H9 (cell line): ENCODE measurements at regions not wholly inside any gene's neighbourhood (a gene's known extent, or its start where the extent isn't known, plus 50 kb on each side); places are given as distances from the start of the nearest gene placed in this dataset.

ENCODE experiments used
- DNase-seq: peaks from one replicate; pipeline ENCODE4 v3.0.0-alpha.2; 2017
- H2AFZ ChIP-seq: one replicate; pipeline ENCODE4 v1.6.1; 2013; ENCODE audit warnings: mild to moderate bottlenecking, low read length, control low read depth, moderate library complexity
- H2AK5ac ChIP-seq: 2 replicates; pipeline ENCODE4 v1.6.1; 2013; ENCODE audit warnings: low read length, control low read depth, mixed read lengths; ENCODE audit not compliant: insufficient read length
- H2BK120ac ChIP-seq: one replicate; pipeline ENCODE4 v1.6.1; 2013; ENCODE audit warnings: low read depth, mild to moderate bottlenecking, low read length, control low read depth, inconsistent platforms; ENCODE audit not compliant: poor library complexity, severe bottlenecking
- H2BK12ac ChIP-seq: 2 replicates; pipeline ENCODE4 v1.6.1; 2013; ENCODE audit warnings: low read length, control low read depth, mixed read lengths, low read depth; ENCODE audit not compliant: insufficient read length
- H2BK15ac ChIP-seq: 2 replicates; pipeline ENCODE4 v1.6.1; 2013; ENCODE audit warnings: low read depth, low read length, control low read depth
- H2BK20ac ChIP-seq: one replicate; pipeline ENCODE4 v1.6.1; 2013; ENCODE audit warnings: low read depth, mild to moderate bottlenecking, low read length, control low read depth, inconsistent platforms; ENCODE audit not compliant: poor library complexity, severe bottlenecking
- H2BK5ac ChIP-seq: 2 replicates; pipeline ENCODE4 v1.6.1; 2013; ENCODE audit warnings: low read length, control low read depth, mixed read lengths; ENCODE audit not compliant: insufficient read length
- H3K14ac ChIP-seq: 2 replicates; pipeline ENCODE4 v1.6.1; 2013; ENCODE audit warnings: low read length, control low read depth; ENCODE audit not compliant: insufficient read depth
- H3K18ac ChIP-seq: 2 replicates; pipeline ENCODE4 v1.6.1; 2013; ENCODE audit warnings: low read depth, mild to moderate bottlenecking, mixed read lengths, low read length, control low read depth; ENCODE audit not compliant: insufficient read length
- H3K23ac ChIP-seq: 2 replicates; pipeline ENCODE4 v1.6.1; 2013; ENCODE audit warnings: low read length, control low read depth, mixed read lengths, low read depth; ENCODE audit not compliant: insufficient read length
- H3K23me2 ChIP-seq: 2 replicates; pipeline ENCODE4 v1.6.1; 2013; ENCODE audit warnings: low read depth, mild to moderate bottlenecking, mixed read lengths, low read length, control low read depth; ENCODE audit not compliant: insufficient read length, poor library complexity, severe bottlenecking
- H3K27ac ChIP-seq: 2 replicates; pipeline ENCODE4 v1.5.1; 2013; ENCODE audit warnings: low read length, control low read depth, mixed read lengths, low read depth; ENCODE audit not compliant: insufficient read length
- H3K27me3 ChIP-seq: 2 replicates; pipeline ENCODE4 v1.6.1; 2013; ENCODE audit warnings: low read length, control low read depth, inconsistent platforms; ENCODE audit not compliant: insufficient read depth
- H3K4ac ChIP-seq: 2 replicates; pipeline ENCODE4 v1.6.1; 2013; ENCODE audit warnings: low read depth, mild to moderate bottlenecking, control low read depth, inconsistent platforms, low read length, moderate library complexity
- H3K4me1 ChIP-seq: 2 replicates; pipeline ENCODE4 v1.6.1; 2013; ENCODE audit warnings: low read length, control low read depth, inconsistent platforms; ENCODE audit not compliant: insufficient read depth
- H3K4me2 ChIP-seq: 2 replicates; pipeline ENCODE4 v1.6.1; 2013; ENCODE audit warnings: low read length, control low read depth, mixed read lengths; ENCODE audit not compliant: insufficient read length, insufficient read depth
- H3K56ac ChIP-seq: 2 replicates; pipeline ENCODE4 v1.6.1; 2013; ENCODE audit warnings: low read depth, mild to moderate bottlenecking, mixed read lengths, low read length, control low read depth; ENCODE audit not compliant: insufficient read length
- H3K79me1 ChIP-seq: 2 replicates; pipeline ENCODE4 v1.6.1; 2013; ENCODE audit warnings: low read depth, mild to moderate bottlenecking, moderate library complexity, low read length, control low read depth, inconsistent platforms; ENCODE audit not compliant: insufficient read depth, poor library complexity, severe bottlenecking
- H3K79me2 ChIP-seq: 2 replicates; pipeline ENCODE4 v1.6.1; 2013; ENCODE audit warnings: low read length, control low read depth, inconsistent platforms; ENCODE audit not compliant: insufficient read depth
- H3K9ac ChIP-seq: 2 replicates; pipeline ENCODE4 v1.6.1; 2013; ENCODE audit warnings: low read length, control low read depth, mixed read lengths; ENCODE audit not compliant: insufficient read length; ENCODE audit errors: extremely low read depth
- H3K9me3 ChIP-seq: one replicate; pipeline ENCODE4 v1.6.1; 2013; ENCODE audit warnings: low read depth, low read length, inconsistent platforms; ENCODE audit not compliant: control insufficient read depth
- H3T11ph ChIP-seq: one replicate; pipeline ENCODE4 v1.6.1; 2013; ENCODE audit warnings: mild to moderate bottlenecking, low read length, control low read depth, inconsistent platforms
- H4K20me1 ChIP-seq: one replicate; pipeline ENCODE4 v1.6.1; 2013; ENCODE audit not compliant: control insufficient read depth, insufficient read length, insufficient read depth
- H4K5ac ChIP-seq: 2 replicates; pipeline ENCODE4 v1.6.1; 2013; ENCODE audit warnings: low read depth, mild to moderate bottlenecking, mixed read lengths, low read length, control low read depth; ENCODE audit not compliant: insufficient read length
- H4K8ac ChIP-seq: replicated peaks from 2 replicates; pipeline ENCODE4 v1.6.1; 2013; ENCODE audit warnings: low read length, control low read depth, mixed read lengths, low read depth; ENCODE audit not compliant: insufficient read length
- H4K91ac ChIP-seq: 2 replicates; pipeline ENCODE4 v1.6.1; 2013; ENCODE audit warnings: low read depth, mild to moderate bottlenecking, moderate library complexity, mixed read lengths, low read length, control low read depth; ENCODE audit not compliant: insufficient read length
- H3K27ac Mint-ChIP-seq, 3 experiments: 2 replicates in 2 of 3; 3 replicates in 1 of 3; pipeline ENCODE4 v1.8.0; 2020 to 2021; ENCODE audit warnings: mixed read lengths in 3 of 3, mild to moderate bottlenecking in 1 of 3, moderate library complexity in 1 of 3
- H3K27me3 Mint-ChIP-seq: 2 replicates; pipeline ENCODE4 v1.8.0; 2021; ENCODE audit warnings: low read depth, mild to moderate bottlenecking, moderate library complexity, mixed read lengths
- H3K36me3 Mint-ChIP-seq, 3 experiments: 2 replicates in 2 of 3; 3 replicates in 1 of 3; pipeline ENCODE4 v1.8.0; 2020 to 2021; ENCODE audit warnings: low read depth in 3 of 3, mixed read lengths in 3 of 3; ENCODE audit not compliant: insufficient read depth in 1 of 3
- H3K4me1 Mint-ChIP-seq, 2 experiments: 2 replicates each; pipeline ENCODE4 v1.8.0; 2020; ENCODE audit warnings: mixed read lengths in 2 of 2
- H3K4me3 Mint-ChIP-seq, 2 experiments: 2 replicates in 1 of 2; 3 replicates in 1 of 2; pipeline ENCODE4 v1.8.0; 2020 to 2021; ENCODE audit warnings: mild to moderate bottlenecking in 2 of 2, mixed read lengths in 2 of 2, moderate library complexity in 1 of 2
- H3K9me3 Mint-ChIP-seq, 2 experiments: 2 replicates in 1 of 2; 3 replicates in 1 of 2; pipeline ENCODE4 v1.8.0; 2020; ENCODE audit warnings: mild to moderate bottlenecking in 2 of 2, mixed read lengths in 2 of 2, moderate library complexity in 1 of 2
- CTCF ChIP-seq: fragments of 200-600 bp; sonication (generic); conservative IDR thresholded peaks from 3 replicates; pipeline ENCODE4 v1.8.0; 2021; ENCODE audit warnings: antibody characterized with exemption, mild to moderate bottlenecking
- WGBS: extraction: QIAGEN DNeasy Blood & Tissue Kit; methylation state at CpG from one replicate; pipeline ENCODE4 v1.1.7; 2013; ENCODE audit warnings: missing lambda C conversion rate, low lambda C conversion rate, mixed read lengths; ENCODE audit not compliant: insufficient read length; ENCODE audit errors: extremely low coverage; 5-methylcytosine and 5-hydroxymethylcytosine counted together

- H2AK5ac ChIP-seq = no peak overlapping the region
- Mint-ChIP-seq H3K4me1 (peaks cover 17 to 22% of the 10 kb centered on the region in 2 experiments), H3K9me3 (no peaks in the 10 kb centered on the region), H3K27me3 (no peaks in the 10 kb centered on the region), H3K27ac (no peak overlapping the region), H3K4me3 (no peak overlapping the region), H3K36me3 (no peaks in the 10 kb centered on the region; a peak in 1 of 7 replicates)
- H3K27me3 ChIP-seq = no peaks in the 10 kb centered on the region
- H3T11ph ChIP-seq = no peak overlapping the region
- H4K91ac ChIP-seq = no peak overlapping the region
- no peaks in the 10 kb centered on the region for H4K20me1 ChIP-seq
- no peak overlapping the region for H3K18ac ChIP-seq
- H4K5ac ChIP-seq = no peak overlapping the region
- H2BK20ac ChIP-seq = no peak overlapping the region
- H3K23ac ChIP-seq = no peak overlapping the region
- H4K8ac ChIP-seq = no peak overlapping the region
- H3K4ac ChIP-seq = no peak overlapping the region
- H3K9ac ChIP-seq = no peak overlapping the region
- H2BK5ac ChIP-seq = no peak overlapping the region
- no peak overlapping the region for H3K27ac ChIP-seq
- no peak for DNase-seq
- no peaks in the 10 kb centered on the region for H3K9me3 ChIP-seq
- H3K79me2 ChIP-seq = no peaks in the 10 kb centered on the region
- no peak overlapping the region for H3K56ac ChIP-seq
- H2BK15ac ChIP-seq = no peak overlapping the region
- no CpG with 5 or more reads among the region's 1 CpG for WGBS
- peaks cover 3% of the 10 kb centered on the region for H3K4me1 ChIP-seq
- TF ChIP-seq CTCF = no peak
- H2BK12ac ChIP-seq = no peak overlapping the region
- H3K4me2 ChIP-seq = no peak overlapping the region
- no peak overlapping the region for H2AFZ ChIP-seq
- H2BK120ac ChIP-seq = no peak overlapping the region
- H3K79me1 ChIP-seq = no peaks in the 10 kb centered on the region
- H3K14ac ChIP-seq = no peak overlapping the region
- no peaks in the 10 kb centered on the region for H3K23me2 ChIP-seq
Measured at GRCh38 chr6:77073410-77073760, 389.9 kb downstream of the HTR1B start.
